GM19463 (cell line): ENCODE measurements at regions not wholly inside any gene's neighbourhood (a gene's known extent, or its start where the extent isn't known, plus 50 kb on each side); places are given as distances from the start of the nearest gene placed in this dataset.

Experiments
- ATAC-seq: cut with Tn5 transposase; IDR thresholded peaks from one replicate; pipeline ENCODE4 v1.9.1; 2021; ENCODE audit warnings: mild to moderate bottlenecking, moderate library complexity; ENCODE audit not compliant: unreplicated experiment

- ATAC-seq, result no peak
These were observed 727.8 kb downstream of the C6orf118 start for GRCh38 chr6:164581563-164581962.

- no peak for ATAC-seq
These were observed 730.4 kb downstream of the C6orf118 start for GRCh38 chr6:164579035-164579434.

GRCh38 chr6:164578616-164579015, 730.8 kb downstream of the C6orf118 start:
- no peak for ATAC-seq

GRCh38 chr6:164570801-164571200, 738.6 kb downstream of the C6orf118 start:
- ATAC-seq, result no peak

GRCh38 chr6:164569509-164569908, 739.9 kb downstream of the C6orf118 start:
- no peak for ATAC-seq

GRCh38 chr6:164563924-164564323, 745.5 kb downstream of the C6orf118 start:
- no peak for ATAC-seq

GRCh38 chr6:164561656-164562055, 747.7 kb downstream of the C6orf118 start:
- ATAC-seq, result no peak

- no peak for ATAC-seq
These were observed 754.5 kb downstream of the C6orf118 start for GRCh38 chr6:164554700-164555476.

GRCh38 chr6:164554226-164554625, 755.2 kb downstream of the C6orf118 start:
- ATAC-seq, result no peak

GRCh38 chr6:164551706-164552105, 757.7 kb downstream of the C6orf118 start:
- no peak for ATAC-seq

GRCh38 chr6:164547076-164547475, 762.3 kb downstream of the C6orf118 start:
- no peak for ATAC-seq

GRCh38 chr6:164546263-164546662, 763.1 kb downstream of the C6orf118 start:
- ATAC-seq, result no peak

- no peak for ATAC-seq
These were observed 775.2 kb downstream of the C6orf118 start for GRCh38 chr6:164534070-164534766.

- no peak for ATAC-seq
These were observed 776.4 kb downstream of the C6orf118 start for GRCh38 chr6:164533045-164533362.

- ATAC-seq, result no peak
These were observed 777.0 kb downstream of the C6orf118 start for GRCh38 chr6:164532198-164533044.

- ATAC-seq, result no peak
These were observed 777.7 kb downstream of the C6orf118 start for GRCh38 chr6:164531736-164532135.

GRCh38 chr6:164528539-164528938, 780.9 kb downstream of the C6orf118 start:
- ATAC-seq, result no peak

- no peak for ATAC-seq
These were observed 786.2 kb downstream of the C6orf118 start for GRCh38 chr6:164523087-164523654.

GRCh38 chr6:164520916-164521315, 788.5 kb downstream of the C6orf118 start:
- ATAC-seq, result no peak

- peak; percentile 77 for ATAC-seq
These were observed 802.0 kb downstream of the C6orf118 start for GRCh38 chr6:164507206-164507940.

GRCh38 chr6:164505425-164505824, 804.0 kb downstream of the C6orf118 start:
- ATAC-seq, result no peak
